HG03064 (cell line): ENCODE measurements at regions not wholly inside any gene's neighbourhood (a gene's known extent, or its start where the extent isn't known, plus 50 kb on each side); places are given as distances from the start of the nearest gene placed in this dataset.

Experiments
- ATAC-seq: cut with Tn5 transposase; IDR thresholded peaks from one replicate; pipeline ENCODE4 v1.9.1; 2021; ENCODE audit warnings: low read depth; ENCODE audit not compliant: unreplicated experiment

GRCh38 chr9:1832960-1833359 is 182.2 kb upstream of the SMARCA2 start:
- no peak for ATAC-seq

DNA sequence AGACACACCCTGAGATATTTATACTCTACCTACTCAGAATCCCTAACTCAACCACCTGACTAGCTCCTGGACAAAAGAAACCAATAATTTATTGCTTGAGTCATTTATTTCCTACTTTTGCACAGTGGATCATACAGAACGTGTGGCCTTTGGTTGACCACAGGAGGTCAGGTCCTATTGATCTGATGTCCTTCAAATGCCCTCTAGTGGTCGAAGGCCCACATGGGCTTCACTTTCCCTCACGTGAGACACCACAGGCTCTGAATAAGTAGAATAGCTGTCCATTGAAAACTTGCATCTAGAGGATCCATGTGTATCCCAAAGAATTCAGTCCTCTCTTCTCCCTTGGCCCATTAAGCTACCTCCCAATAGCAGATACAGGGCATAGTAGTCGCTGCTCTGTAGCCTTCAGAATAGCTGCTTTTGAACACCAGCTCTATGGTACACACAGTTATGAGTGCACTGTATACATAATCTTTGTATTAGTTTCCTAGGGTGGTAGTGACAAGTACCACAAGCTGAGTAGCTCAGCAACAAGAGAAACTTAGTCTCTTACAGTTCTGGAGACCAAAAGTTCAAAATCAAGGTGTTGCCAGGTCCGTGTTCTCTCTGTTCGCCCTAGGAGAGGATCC is 177.6 kb upstream of the SMARCA2 start:
- ATAC-seq, result peak; percentile 81

DNA sequence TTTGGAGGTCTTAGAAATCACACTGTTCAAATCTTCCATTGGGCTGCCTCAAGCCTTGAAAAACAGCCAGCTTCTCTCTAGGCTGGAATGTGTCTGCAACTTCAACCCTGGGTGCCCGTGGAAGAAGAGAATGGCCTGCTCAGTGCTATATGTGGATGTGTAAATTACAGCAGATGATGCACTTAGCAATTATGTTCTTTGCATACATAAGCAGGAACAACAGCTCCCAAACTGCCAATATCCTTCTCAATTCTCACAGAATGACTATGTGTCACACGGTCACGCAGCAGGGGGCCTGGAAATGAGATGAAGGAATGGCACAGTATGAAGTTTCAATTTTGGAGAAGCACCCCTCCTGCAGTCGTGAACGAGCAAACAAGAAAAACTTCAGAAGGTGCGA is 175.2 kb upstream of the SMARCA2 start:
- ATAC-seq, result no peak

- ATAC-seq, result no peak
These were observed 169.7 kb upstream of the SMARCA2 start for GRCh38 chr9:1845425-1845824.

- ATAC-seq, result no peak
These were observed 159.4 kb upstream of the SMARCA2 start for GRCh38 chr9:1855726-1856125.

DNA sequence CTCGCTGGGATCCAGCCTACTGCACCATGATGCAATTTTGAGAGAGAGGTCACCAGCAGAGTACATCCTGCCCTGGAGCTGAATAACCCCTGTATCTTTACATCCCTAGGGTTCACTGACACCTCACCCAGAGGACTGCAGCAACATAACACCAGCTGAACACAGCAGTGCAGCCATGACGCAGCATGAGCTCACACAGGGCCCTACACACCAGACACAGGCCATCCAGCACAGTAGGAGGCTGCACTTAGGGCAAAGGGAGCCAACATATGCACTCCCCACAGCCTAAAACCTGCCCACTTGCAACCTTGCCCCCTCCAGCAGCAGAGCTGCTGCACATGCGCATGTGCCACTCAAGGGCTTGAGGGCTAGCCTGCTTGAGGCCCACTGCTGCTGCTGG is 157.3 kb upstream of the SMARCA2 start:
- ATAC-seq, result no peak

- peak; percentile 61 for ATAC-seq
These were observed 145.3 kb upstream of the SMARCA2 start for GRCh38 chr9:1869843-1870242.

DNA sequence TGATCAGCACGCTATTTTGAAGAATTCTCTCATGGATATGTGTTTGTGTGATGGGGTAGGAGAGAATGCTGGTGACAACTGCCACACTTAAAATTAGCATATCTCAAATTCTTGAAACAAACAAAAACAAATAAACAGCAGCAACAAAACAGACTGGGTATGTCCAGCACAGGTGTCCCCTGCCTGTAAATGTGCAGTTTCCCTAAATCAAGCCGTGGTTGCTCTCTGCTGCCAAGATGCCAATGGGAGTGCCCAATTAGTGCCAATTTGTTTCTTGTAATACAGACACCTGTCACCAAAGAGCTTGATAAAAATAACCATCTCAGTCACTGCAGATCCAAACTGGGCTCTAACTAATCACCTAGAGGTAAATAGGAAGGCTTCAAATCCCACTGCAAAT is 144.2 kb upstream of the SMARCA2 start:
- ATAC-seq, result no peak

- ATAC-seq, result no peak
These were observed 143.3 kb upstream of the SMARCA2 start for GRCh38 chr9:1871626-1872419.

DNA sequence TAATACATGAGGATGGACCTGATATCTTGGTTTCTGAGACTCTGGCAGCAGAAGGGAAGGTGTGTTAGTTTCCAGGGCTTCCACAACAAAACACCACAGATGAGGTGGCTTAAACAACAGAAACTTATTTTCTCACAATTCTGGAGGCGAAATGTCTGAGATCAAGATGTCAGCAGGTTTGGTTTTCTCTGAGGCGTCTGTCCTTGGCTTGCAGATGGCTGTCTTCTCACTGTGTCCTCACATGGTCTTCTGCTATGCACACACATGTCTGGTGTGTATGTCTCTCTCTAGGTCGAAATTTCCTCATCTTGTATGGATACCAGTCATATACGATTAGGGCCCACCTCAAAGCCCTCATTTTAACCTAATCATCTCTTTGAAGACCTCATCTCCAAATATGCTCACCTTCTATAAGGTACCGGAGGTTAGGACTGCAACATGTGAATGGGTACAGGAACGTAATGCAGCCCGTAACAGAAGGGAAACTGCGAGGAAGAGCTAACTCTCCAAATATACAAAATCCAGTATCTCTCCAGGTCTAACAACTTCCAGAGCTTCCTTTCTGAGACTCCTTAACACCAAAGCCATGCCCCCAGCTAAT is 139.8 kb upstream of the SMARCA2 start:
- peak; percentile 0 for ATAC-seq

DNA sequence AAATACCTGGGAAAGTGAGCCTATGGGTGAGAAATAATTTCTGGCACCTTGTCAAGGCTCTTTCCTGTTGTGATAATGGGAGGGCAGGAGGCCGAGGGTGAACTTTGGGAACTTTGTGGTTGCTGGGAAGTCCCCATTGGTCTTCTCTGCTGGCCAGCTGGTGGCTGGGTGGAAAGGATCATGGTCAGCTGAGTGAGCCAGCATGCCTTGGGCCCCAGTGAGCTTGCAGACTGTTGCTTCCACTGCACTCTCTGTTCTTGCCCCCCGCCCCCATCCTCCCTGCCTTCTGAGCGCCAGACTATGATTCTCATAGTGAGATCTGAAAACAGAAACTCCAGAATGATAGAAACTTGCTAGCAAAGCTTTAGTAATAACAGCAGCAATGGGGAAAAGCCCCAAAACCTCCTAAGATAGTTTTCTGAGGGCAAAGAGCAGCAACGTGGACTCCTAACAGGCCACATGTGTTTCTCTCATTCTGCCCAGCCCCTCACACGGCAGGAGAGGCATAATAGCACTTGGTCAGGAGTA is 139.2 kb upstream of the SMARCA2 start:
- ATAC-seq, result peak; percentile 55

DNA sequence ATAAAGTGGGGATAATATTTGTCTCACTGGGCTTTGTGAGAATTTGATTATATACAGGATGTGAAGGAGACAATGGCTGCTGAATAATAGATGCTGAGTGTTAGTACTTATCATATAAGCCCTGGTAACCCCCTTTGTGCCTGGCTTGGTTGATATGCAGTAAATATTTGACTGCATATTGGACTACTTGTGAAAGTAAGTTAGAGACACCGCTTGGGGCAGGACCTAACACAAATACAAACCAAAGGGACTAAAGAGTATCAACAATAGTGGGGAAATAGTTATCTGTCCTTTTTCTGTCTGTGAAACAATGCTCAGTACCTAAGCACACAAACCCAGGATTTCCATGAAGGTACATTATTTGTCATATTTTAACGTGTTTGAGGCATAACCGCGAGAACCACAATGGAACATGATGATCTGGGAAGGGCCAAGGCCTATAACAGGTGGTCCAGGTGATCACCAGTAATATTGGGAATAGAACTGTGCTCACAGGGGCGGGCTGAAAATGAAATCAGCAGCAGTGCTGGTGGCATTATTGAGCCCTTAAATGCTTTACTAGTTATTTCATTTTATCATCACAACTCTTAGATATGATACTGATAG is 138.2 kb upstream of the SMARCA2 start:
- ATAC-seq, result no peak

DNA sequence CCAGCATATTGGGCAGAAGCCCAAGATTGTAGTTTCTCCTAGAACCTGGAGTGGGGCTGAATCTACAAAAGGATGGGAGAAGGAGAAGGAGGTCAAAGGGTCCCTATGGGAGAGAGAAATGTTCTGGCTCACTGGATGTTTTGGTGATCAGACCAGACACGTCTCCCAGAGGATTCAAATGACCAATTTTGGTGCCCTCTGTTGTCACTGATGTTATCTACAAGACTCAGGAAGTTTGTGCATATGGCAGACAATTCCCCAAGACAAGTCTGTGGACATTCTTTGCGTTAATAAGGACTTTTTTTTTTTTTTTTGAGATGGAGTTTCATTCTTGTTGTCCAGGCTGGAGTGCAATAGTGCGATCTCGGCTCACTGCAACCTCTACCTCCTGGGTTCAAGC is 137.2 kb upstream of the SMARCA2 start:
- no peak for ATAC-seq

GRCh38 chr9:1878811-1879210 is 136.3 kb upstream of the SMARCA2 start:
- no peak for ATAC-seq

- ATAC-seq, result peak; percentile 35
These were observed 135.6 kb upstream of the SMARCA2 start for GRCh38 chr9:1879501-1879900.

GRCh38 chr9:1880038-1880565 is 135.0 kb upstream of the SMARCA2 start:
- ATAC-seq, result peak; percentile 7

- no peak for ATAC-seq
These were observed 133.3 kb upstream of the SMARCA2 start for GRCh38 chr9:1881708-1882295.

GRCh38 chr9:1882711-1883403 is 132.3 kb upstream of the SMARCA2 start:
- ATAC-seq, result no peak

GRCh38 chr9:1890201-1890600 is 124.9 kb upstream of the SMARCA2 start:
- ATAC-seq, result no peak

DNA sequence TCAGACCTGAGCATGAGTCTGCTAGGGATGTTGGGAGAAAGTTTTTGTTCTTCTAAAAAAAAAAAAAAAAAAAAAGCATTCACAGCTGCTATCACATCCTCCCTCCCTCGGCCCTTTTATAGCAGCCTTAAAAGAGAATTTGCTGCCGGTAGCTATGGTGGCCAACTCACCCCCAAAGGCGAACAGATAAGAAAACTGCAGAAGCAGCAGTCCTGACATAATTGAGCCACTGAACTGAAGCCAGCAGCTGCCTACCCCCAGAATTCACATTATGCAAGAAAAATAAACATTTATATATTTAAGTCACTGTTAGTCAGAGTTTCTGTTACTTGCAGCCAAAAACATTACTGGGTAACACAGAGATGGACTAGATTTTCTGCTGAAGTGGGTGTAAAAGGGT is 124.3 kb upstream of the SMARCA2 start:
- ATAC-seq, result no peak
